ENCODE measurements at regions not wholly inside any gene's neighbourhood (a gene's known extent, or its start where the extent isn't known, plus 50 kb on each side); places are given as distances from the start of the nearest gene placed in this dataset.

DNA sequence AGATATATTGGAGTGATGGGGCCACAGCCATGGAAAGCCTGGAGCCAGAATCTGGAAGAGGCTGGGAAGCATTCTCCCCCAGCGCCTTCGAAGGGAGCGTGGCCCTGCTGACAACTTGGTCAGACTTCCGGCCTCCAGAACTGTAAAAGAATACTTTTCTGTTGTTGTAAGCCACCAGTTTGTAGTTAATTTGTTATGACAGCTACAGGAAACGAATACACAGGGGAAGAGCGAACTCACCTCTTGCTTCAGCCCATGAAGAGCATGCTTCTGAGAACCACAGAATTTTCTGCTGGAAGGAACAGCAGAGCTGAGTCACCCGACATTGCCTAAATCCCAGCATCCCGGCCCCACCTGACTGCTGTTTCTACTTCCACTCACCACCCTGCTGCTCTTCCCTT lies 501.7 kb downstream of the SHQ1 start:
- TF ChIP-seq, protein P1, sequence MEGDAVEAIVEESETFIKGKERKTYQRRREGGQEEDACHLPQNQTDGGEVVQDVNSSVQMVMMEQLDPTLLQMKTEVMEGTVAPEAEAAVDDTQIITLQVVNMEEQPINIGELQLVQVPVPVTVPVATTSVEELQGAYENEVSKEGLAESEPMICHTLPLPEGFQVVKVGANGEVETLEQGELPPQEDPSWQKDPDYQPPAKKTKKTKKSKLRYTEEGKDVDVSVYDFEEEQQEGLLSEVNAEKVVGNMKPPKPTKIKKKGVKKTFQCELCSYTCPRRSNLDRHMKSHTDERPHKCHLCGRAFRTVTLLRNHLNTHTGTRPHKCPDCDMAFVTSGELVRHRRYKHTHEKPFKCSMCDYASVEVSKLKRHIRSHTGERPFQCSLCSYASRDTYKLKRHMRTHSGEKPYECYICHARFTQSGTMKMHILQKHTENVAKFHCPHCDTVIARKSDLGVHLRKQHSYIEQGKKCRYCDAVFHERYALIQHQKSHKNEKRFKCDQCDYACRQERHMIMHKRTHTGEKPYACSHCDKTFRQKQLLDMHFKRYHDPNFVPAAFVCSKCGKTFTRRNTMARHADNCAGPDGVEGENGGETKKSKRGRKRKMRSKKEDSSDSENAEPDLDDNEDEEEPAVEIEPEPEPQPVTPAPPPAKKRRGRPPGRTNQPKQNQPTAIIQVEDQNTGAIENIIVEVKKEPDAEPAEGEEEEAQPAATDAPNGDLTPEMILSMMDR (IDR thresholded peaks at IDR 0.05): no peak
- TF ChIP-seq POLR2A (IDR thresholded peaks at IDR 0.05) (no peak), POLR2AphosphoS5 (IDR thresholded peaks at IDR 0.05) (peak in 2 of 3 donors; percentile 5 to 12)

All from transverse colon (tissue), 4 donors.